Ectodermal cell (in vitro differentiated cells): ENCODE measurements at regions not wholly inside any gene's neighbourhood (a gene's known extent, or its start where the extent isn't known, plus 50 kb on each side); places are given as distances from the start of the nearest gene placed in this dataset.

ENCODE experiments used
- H3K27ac ChIP-seq: 2 replicates; pipeline ENCODE4 v1.7.0; 2013; ENCODE audit warnings: mild to moderate bottlenecking, low read depth, low read length; ENCODE audit not compliant: insufficient read depth, poor library complexity, severe bottlenecking
- H3K27me3 ChIP-seq: 2 replicates; pipeline ENCODE4 v1.7.0; 2013; ENCODE audit warnings: mild to moderate bottlenecking, low read length; ENCODE audit not compliant: insufficient read depth, control insufficient read depth, poor library complexity, severe bottlenecking
- H3K36me3 ChIP-seq: one replicate; pipeline ENCODE4 v1.7.0; 2013; ENCODE audit warnings: low read length; ENCODE audit not compliant: control insufficient read depth, insufficient read depth
- H3K4me1 ChIP-seq: one replicate; pipeline ENCODE4 v1.7.0; 2013; ENCODE audit warnings: low read length; ENCODE audit not compliant: control insufficient read depth, insufficient read depth
- H3K4me3 ChIP-seq: 2 replicates; pipeline ENCODE4 v1.7.0; 2013; ENCODE audit warnings: low read depth, low read length, control low read depth; ENCODE audit not compliant: insufficient read depth
- H3K9me3 ChIP-seq: 2 replicates; pipeline ENCODE4 v1.7.0; 2013; ENCODE audit warnings: mild to moderate bottlenecking, low read length, moderate library complexity; ENCODE audit not compliant: control insufficient read depth
- WGBS, 2 experiments: methylation state at CpG; one replicate each; pipeline ENCODE4 v1.1.7; 2013; ENCODE audit warnings: missing lambda C conversion rate in 2 of 2; 5-methylcytosine and 5-hydroxymethylcytosine counted together

- Histone ChIP-seq H3K9me3 (no peaks in the 10 kb centered on the region), H3K4me1 (no peaks in the 10 kb centered on the region), H3K27me3 (no peaks in the 10 kb centered on the region), H3K27ac (no peak overlapping the region), H3K4me3 (no peak overlapping the region), H3K36me3 (no peaks in the 10 kb centered on the region)
- WGBS, 2 experiments: 43 to 45% methylated on average over 2 of the region's 2 CpGs
Observed at GRCh38 chr13:104868806-104869205, 1666.7 kb downstream of the EFNB2 start.

- WGBS, 2 experiments: 88 to 94% methylated on average over 1 of the region's 1 CpG
- Histone ChIP-seq H3K36me3 (no peaks in the 10 kb centered on the region), H3K27me3 (no peaks in the 10 kb centered on the region), H3K27ac (no peak overlapping the region), H3K4me3 (no peak overlapping the region), H3K9me3 (no peaks in the 10 kb centered on the region), H3K4me1 (no peaks in the 10 kb centered on the region)
Observed at GRCh38 chr13:104855581-104855980, 1679.9 kb downstream of the EFNB2 start.

- no peaks in the 10 kb centered on the region for H3K27me3 ChIP-seq
- no peak overlapping the region for H3K4me3 ChIP-seq
- H3K27ac ChIP-seq: no peak overlapping the region
- no peaks in the 10 kb centered on the region for H3K36me3 ChIP-seq
- no peaks in the 10 kb centered on the region for H3K9me3 ChIP-seq
- no peaks in the 10 kb centered on the region for H3K4me1 ChIP-seq
- 93 to 96% methylated on average over 5 of the region's 5 CpGs for WGBS, 2 experiments
Observed at GRCh38 chr13:104854698-104855097, 1680.8 kb downstream of the EFNB2 start.

GRCh38 chr13:104854007-104854406 lies 1681.5 kb downstream of the EFNB2 start:
- H3K36me3 ChIP-seq: no peaks in the 10 kb centered on the region
- 87 to 90% methylated on average over 8 of the region's 8 CpGs for WGBS, 2 experiments
- H3K27me3 ChIP-seq: no peaks in the 10 kb centered on the region
- no peaks in the 10 kb centered on the region for H3K4me1 ChIP-seq
- H3K4me3 ChIP-seq: no peak overlapping the region
- no peak overlapping the region for H3K27ac ChIP-seq
- H3K9me3 ChIP-seq: no peaks in the 10 kb centered on the region

GRCh38 chr13:104847922-104848321 lies 1687.5 kb downstream of the EFNB2 start:
- H3K9me3 ChIP-seq: no peaks in the 10 kb centered on the region
- H3K27me3 ChIP-seq: no peaks in the 10 kb centered on the region
- no peaks in the 10 kb centered on the region for H3K4me1 ChIP-seq
- H3K4me3 ChIP-seq: no peak overlapping the region
- WGBS, 2 experiments: 88 to 97% methylated on average over 3 of the region's 3 CpGs
- H3K27ac ChIP-seq: no peak overlapping the region
- no peaks in the 10 kb centered on the region for H3K36me3 ChIP-seq

- H3K27ac ChIP-seq: no peak overlapping the region
Observed at GRCh38 chr13:104843401-104843800, 1692.1 kb downstream of the EFNB2 start.

GRCh38 chr13:104841110-104841509 lies 1694.4 kb downstream of the EFNB2 start:
- 92 to 94% methylated on average over 6 of the region's 6 CpGs for WGBS, 2 experiments
- Histone ChIP-seq H3K36me3 (no peaks in the 10 kb centered on the region), H3K27me3 (no peaks in the 10 kb centered on the region), H3K4me1 (no peaks in the 10 kb centered on the region), H3K4me3 (no peak overlapping the region), H3K9me3 (no peaks in the 10 kb centered on the region), H3K27ac (no peak overlapping the region)

More at GRCh38 chr13:104843401-104843800, 1692.1 kb downstream of the EFNB2 start:
- H3K36me3 ChIP-seq: no peaks in the 10 kb centered on the region
- H3K4me3 ChIP-seq: no peak overlapping the region
- no peaks in the 10 kb centered on the region for H3K27me3 ChIP-seq
- no peaks in the 10 kb centered on the region for H3K9me3 ChIP-seq
- no peaks in the 10 kb centered on the region for H3K4me1 ChIP-seq

GRCh38 chr13:104837756-104838155 lies 1697.7 kb downstream of the EFNB2 start:
- H3K9me3 ChIP-seq: no peaks in the 10 kb centered on the region
- H3K4me3 ChIP-seq: no peak overlapping the region
- H3K4me1 ChIP-seq: no peaks in the 10 kb centered on the region
- no peak overlapping the region for H3K27ac ChIP-seq
- H3K27me3 ChIP-seq: no peaks in the 10 kb centered on the region
- 92 to 94% methylated on average over 3 of the region's 3 CpGs for WGBS, 2 experiments
- no peaks in the 10 kb centered on the region for H3K36me3 ChIP-seq

GRCh38 chr13:104833221-104833620 lies 1702.2 kb downstream of the EFNB2 start:
- H3K27ac ChIP-seq: no peak overlapping the region
- WGBS, 2 experiments: no CpG with 5 or more reads among the region's 1 CpG
- H3K9me3 ChIP-seq: no peaks in the 10 kb centered on the region

GRCh38 chr13:104832231-104832630 lies 1703.2 kb downstream of the EFNB2 start:
- WGBS, 2 experiments: 66 to 72% methylated on average over 4 of the region's 4 CpGs
- Histone ChIP-seq H3K4me1 (no peaks in the 10 kb centered on the region), H3K36me3 (no peaks in the 10 kb centered on the region), H3K27ac (no peak overlapping the region), H3K4me3 (no peak overlapping the region), H3K9me3 (no peaks in the 10 kb centered on the region), H3K27me3 (no peaks in the 10 kb centered on the region)

More at GRCh38 chr13:104833221-104833620, 1702.2 kb downstream of the EFNB2 start:
- Histone ChIP-seq H3K4me1 (no peaks in the 10 kb centered on the region), H3K36me3 (no peaks in the 10 kb centered on the region), H3K27me3 (no peaks in the 10 kb centered on the region), H3K4me3 (no peak overlapping the region)

- H3K27me3 ChIP-seq: no peaks in the 10 kb centered on the region
- H3K9me3 ChIP-seq: no peaks in the 10 kb centered on the region
- H3K4me3 ChIP-seq: no peak overlapping the region
- no peaks in the 10 kb centered on the region for H3K4me1 ChIP-seq
- no peak overlapping the region for H3K27ac ChIP-seq
- WGBS, 2 experiments: 74 to 76% methylated on average over 6 of the region's 6 CpGs
- H3K36me3 ChIP-seq: no peaks in the 10 kb centered on the region
Observed at GRCh38 chr13:104831831-104832230, 1703.6 kb downstream of the EFNB2 start.
